LNCAP (cell line): ENCODE measurements at regions not wholly inside any gene's neighbourhood (a gene's known extent, or its start where the extent isn't known, plus 50 kb on each side); places are given as distances from the start of the nearest gene placed in this dataset.

ENCODE experiments used
- TF ChIP-seq, protein P1 (sequence below): fragments of 450-650 bp; IDR thresholded peaks from 2 replicates; pipeline ENCODE4 v1.5.1; 2017; ENCODE audit warnings: mild to moderate bottlenecking

DNA sequence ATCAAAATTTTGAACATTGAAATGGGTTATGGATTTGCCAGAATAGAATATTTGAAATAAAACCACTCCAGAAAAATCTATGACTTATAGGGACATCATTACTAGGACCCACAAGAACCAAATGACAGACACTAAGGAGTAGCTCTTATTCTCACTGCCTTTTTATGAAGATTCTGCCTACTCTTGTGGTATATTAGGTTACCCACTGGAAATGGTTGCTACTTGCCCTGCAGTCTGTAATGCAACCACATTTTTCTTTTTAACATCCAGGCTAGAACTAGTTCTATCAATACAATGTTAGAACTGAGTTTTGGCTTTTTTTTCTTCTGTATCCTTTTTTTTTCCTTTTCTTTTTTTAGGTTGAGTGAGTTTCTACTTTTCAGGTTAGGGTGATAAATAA lies 158.9 kb downstream of the PPP1R2C start:
- TF ChIP-seq, protein P1, sequence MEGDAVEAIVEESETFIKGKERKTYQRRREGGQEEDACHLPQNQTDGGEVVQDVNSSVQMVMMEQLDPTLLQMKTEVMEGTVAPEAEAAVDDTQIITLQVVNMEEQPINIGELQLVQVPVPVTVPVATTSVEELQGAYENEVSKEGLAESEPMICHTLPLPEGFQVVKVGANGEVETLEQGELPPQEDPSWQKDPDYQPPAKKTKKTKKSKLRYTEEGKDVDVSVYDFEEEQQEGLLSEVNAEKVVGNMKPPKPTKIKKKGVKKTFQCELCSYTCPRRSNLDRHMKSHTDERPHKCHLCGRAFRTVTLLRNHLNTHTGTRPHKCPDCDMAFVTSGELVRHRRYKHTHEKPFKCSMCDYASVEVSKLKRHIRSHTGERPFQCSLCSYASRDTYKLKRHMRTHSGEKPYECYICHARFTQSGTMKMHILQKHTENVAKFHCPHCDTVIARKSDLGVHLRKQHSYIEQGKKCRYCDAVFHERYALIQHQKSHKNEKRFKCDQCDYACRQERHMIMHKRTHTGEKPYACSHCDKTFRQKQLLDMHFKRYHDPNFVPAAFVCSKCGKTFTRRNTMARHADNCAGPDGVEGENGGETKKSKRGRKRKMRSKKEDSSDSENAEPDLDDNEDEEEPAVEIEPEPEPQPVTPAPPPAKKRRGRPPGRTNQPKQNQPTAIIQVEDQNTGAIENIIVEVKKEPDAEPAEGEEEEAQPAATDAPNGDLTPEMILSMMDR = no peak

GRCh38 chrX:42616981-42617380 lies 161.0 kb downstream of the PPP1R2C start:
- TF ChIP-seq, protein P1 = no peak

DNA sequence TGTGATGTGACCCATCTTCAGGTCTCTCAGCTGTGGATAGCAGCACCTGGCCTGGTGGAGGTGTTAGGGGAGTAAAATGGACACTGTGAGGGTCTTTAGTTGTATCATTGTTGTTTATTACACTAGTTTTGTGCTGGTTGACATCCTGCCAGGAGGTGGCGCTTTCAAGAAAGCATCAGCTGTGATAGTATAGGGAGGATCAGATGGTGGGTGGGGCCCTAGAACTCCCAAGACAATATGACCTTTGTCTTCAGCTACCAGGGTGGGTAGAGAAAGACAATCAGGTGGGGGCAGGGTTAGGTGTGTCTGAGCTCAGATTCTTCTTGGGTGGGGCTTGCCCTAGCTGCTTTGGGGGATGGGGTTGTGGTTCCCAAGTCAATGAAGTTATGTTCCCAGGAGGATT lies 162.8 kb downstream of the PPP1R2C start:
- TF ChIP-seq, protein P1 = no peak; the same call in 1 of the 2 replicates

DNA sequence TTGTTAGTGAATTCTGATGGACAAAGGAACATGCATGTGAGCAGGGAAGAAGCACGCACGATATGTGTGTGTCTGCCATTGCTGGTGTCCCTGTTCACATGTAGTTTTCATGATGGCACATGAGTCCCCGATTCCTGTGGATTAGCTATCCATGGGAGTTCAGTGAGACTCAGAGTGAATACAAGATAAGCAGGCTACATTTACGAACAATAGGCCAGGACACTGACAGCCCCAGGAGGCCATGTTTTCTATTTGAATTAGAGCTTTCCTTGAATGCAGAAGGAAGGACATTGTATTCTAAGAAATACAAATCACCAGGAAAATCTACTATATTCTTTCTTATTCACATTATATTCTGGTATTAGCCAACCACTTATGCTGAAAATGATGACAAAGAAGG lies 171.4 kb downstream of the PPP1R2C start:
- TF ChIP-seq, protein P1 = no peak

DNA sequence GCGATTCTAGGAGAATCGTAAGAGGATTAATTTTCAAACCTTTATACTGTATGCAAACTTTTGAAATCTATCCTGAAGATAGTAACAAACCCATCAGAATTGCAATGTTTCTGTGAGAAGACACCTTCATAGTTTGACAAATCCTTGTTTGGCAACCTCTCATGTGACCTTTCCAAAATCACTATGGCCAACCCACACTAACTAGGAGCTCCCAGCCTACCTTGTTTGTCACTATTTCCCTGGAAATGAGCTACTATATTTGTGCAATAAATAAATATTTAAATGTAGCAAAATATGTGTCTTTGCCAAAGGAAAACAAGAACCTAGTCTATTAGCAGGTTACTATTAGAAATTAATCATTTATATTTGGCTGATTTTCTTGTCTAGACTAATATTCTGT lies 173.7 kb downstream of the PPP1R2C start:
- TF ChIP-seq, protein P1 = no peak

DNA sequence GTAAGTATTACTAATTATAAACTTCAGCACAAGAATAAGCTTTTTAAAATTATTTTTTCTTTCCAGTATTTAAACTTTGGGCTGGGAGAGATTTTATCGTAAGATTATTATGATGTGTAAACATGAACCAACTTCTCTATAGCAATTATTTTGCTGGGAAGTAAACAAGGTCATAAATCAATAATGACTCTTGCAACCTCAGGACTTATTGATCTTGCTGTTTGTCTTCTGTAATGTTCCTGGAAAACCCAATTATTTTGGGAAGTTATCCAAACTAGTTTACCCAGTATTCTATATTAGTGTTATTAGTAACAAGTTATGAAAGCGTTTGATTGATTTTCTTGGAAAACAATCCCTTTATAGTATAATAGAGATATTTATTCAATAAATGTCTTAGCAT lies 174.9 kb downstream of the PPP1R2C start:
- TF ChIP-seq, protein P1 = no peak

- TF ChIP-seq, protein P1 = no peak
Measured at GRCh38 chrX:42602566-42602965, 175.4 kb downstream of the PPP1R2C start.

DNA sequence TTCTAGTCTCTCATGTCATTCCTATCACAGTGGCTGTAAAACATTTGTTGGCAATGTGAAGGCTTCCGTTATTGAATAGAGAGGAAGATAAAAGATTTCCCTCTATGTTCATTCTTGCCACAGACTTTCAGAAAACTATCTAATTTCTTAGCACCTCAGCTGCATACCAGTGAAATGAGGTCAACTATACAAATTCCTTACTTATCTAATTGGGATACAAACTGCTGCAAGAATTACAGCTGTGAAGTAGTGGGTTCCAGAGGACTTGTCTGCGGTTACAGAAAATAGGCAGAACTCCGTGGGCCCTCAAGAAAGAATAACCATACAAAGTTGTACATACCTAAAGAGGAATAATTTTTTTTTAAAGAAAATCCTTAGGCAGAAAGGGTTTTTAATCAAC lies 175.8 kb downstream of the PPP1R2C start:
- TF ChIP-seq, protein P1 = no peak
